ENCODE measurements at regions not wholly inside any gene's neighbourhood (a gene's known extent, or its start where the extent isn't known, plus 50 kb on each side); places are given as distances from the start of the nearest gene placed in this dataset.

DNA sequence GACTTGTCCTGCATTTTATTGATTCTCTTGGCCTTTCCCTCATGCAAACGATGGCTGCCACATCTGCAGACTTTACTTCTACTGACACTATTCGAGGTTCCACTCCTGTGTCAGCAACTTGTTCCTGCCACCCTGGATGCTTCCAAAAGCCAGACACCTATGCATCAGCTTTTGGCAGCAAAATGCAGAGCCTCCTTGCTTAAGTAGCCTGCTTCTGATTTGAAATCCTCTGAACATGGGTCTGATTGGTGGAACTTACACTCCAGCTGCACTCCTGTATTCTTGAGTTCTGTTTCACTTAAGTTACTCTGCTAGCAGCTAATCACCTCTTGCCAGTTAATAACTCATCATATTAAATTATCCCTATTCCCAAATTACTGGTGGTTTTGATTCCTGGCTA is 152.1 kb upstream of the FMN2 start:
- no peak for TF ChIP-seq CTCF (IDR thresholded peaks at IDR 0.05)
- TF ChIP-seq CREB1 (CRISPR knock-in tag; IDR thresholded peaks at IDR 0.05), result no peak
- TF ChIP-seq, protein P1, sequence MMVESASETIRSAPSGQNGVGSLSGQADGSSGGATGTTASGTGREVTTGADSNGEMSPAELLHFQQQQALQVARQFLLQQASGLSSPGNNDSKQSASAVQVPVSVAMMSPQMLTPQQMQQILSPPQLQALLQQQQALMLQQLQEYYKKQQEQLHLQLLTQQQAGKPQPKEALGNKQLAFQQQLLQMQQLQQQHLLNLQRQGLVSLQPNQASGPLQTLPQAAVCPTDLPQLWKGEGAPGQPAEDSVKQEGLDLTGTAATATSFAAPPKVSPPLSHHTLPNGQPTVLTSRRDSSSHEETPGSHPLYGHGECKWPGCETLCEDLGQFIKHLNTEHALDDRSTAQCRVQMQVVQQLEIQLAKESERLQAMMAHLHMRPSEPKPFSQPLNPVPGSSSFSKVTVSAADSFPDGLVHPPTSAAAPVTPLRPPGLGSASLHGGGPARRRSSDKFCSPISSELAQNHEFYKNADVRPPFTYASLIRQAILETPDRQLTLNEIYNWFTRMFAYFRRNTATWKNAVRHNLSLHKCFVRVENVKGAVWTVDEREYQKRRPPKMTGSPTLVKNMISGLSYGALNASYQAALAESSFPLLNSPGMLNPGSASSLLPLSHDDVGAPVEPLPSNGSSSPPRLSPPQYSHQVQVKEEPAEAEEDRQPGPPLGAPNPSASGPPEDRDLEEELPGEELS (CRISPR knock-in tag; IDR thresholded peaks at IDR 0.05), result no peak
- TF ChIP-seq, protein P2, sequence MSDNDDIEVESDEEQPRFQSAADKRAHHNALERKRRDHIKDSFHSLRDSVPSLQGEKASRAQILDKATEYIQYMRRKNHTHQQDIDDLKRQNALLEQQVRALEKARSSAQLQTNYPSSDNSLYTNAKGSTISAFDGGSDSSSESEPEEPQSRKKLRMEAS (CRISPR knock-in tag; IDR thresholded peaks at IDR 0.05), result no peak
- TF ChIP-seq SP1 (CRISPR knock-in tag; conservative IDR thresholded peaks at IDR 0.05), result no peak
- TF ChIP-seq, protein P3, sequence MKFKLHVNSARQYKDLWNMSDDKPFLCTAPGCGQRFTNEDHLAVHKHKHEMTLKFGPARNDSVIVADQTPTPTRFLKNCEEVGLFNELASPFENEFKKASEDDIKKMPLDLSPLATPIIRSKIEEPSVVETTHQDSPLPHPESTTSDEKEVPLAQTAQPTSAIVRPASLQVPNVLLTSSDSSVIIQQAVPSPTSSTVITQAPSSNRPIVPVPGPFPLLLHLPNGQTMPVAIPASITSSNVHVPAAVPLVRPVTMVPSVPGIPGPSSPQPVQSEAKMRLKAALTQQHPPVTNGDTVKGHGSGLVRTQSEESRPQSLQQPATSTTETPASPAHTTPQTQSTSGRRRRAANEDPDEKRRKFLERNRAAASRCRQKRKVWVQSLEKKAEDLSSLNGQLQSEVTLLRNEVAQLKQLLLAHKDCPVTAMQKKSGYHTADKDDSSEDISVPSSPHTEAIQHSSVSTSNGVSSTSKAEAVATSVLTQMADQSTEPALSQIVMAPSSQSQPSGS (CRISPR knock-in tag; IDR thresholded peaks at IDR 0.05; ENCODE audit: borderline replicate concordance, low read depth), result no peak
- no peak for TF ChIP-seq ESRRA (CRISPR knock-in tag; IDR thresholded peaks at IDR 0.05; ENCODE audit: borderline replicate concordance)
- TF ChIP-seq, protein P4, sequence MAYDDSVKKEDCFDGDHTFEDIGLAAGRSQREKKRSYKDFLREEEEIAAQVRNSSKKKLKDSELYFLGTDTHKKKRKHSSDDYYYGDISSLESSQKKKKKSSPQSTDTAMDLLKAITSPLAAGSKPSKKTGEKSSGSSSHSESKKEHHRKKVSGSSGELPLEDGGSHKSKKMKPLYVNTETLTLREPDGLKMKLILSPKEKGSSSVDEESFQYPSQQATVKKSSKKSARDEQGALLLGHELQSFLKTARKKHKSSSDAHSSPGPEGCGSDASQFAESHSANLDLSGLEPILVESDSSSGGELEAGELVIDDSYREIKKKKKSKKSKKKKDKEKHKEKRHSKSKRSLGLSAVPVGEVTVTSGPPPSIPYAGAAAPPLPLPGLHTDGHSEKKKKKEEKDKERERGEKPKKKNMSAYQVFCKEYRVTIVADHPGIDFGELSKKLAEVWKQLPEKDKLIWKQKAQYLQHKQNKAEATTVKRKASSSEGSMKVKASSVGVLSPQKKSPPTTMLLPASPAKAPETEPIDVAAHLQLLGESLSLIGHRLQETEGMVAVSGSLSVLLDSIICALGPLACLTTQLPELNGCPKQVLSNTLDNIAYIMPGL (CRISPR knock-in tag; IDR thresholded peaks at IDR 0.05), result no peak
- no peak for TF ChIP-seq FOXK1 (CRISPR knock-in tag; IDR thresholded peaks at IDR 0.05)

Data from WTC11 (cell line).